GM19438 (cell line): ENCODE measurements at regions not wholly inside any gene's neighbourhood (a gene's known extent, or its start where the extent isn't known, plus 50 kb on each side); places are given as distances from the start of the nearest gene placed in this dataset.
A peak's percentile ranks its signal among the peaks of the same experiment; 100 is the strongest.

Source experiments
- ATAC-seq: cut with Tn5 transposase; IDR thresholded peaks from one replicate; pipeline ENCODE4 v1.9.1; 2021; ENCODE audit warnings: low read depth; ENCODE audit not compliant: unreplicated experiment

DNA sequence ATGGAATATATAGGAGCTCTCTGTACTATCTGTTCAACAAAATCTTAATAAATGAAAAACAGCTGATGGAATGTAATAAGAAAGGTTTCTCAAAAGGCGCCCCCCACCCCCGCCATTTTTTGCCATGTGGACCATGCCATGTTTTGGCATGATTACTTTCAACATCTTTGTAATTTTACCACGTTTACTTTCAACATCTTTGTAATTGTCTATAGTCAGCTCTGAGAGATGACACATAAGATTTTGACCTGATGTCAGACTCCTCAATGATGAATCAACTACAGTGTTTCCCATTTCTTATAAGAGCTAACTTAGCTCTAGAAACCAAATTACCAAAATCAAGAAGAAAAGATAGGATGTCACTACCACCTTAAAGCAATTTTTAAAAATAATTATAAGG lies 144.9 kb upstream of the AHR start:
- ATAC-seq, result no peak

DNA sequence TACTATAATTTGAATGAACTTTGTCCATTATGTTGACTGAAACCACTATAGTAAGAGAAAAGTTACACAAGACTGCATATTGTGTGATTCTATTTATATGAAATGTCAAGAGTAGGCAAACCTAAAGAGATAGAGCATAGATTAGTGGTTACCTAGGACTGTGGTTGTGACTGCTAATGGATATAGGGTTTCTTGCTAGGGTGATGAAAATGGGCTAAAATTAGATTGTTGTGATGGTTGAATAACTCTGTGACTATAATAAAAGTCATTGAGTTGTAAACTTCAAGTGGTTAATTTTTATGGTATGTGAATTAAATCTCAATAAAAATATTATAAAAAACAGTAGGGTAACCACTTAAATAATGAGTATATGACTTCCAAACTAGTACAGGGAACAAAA lies 142.9 kb upstream of the AHR start:
- no peak for ATAC-seq

DNA sequence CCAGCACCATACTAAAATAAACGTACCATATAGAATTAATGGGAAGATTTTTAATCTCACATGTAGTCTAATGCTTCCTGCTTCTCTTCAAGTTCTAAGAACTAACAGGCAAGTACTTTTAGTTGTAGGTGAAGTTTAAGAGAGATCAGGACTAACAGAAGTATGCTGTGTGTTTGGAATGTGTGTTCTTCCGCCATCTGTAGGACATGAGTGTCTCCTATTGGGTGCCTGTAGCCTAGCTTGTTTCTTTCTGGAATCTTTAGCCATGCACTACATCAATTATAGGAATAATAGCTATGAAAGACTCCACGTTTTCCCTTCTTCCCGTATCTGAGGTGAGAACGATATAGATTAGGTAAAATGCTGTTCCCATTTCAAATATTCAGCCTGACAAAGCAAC lies 140.2 kb upstream of the AHR start:
- ATAC-seq, result no peak

DNA sequence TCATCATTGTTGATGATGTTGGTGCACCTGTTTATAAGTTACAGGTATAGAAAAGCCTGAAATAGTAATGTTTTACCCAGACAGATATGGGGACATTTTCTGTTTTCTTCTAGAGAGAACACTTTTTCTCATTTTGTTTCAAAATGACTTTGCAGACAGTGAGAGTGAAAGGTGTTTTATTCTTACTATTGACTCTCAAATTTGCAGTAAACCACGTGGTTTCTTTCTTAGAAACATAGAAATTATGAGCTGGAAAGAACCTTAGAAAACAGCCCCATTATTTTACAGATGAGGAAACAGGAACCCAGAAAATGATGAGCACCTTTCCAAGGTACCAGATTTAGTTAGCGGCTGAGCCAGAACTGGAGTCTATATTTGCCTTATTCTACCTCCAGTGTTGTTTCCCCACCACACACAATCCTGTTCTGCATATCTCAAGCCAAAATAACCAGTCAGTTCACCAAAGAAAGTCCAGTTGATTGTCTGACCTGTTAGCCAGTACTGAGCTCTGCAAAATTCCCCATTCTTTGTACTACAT lies 138.9 kb upstream of the AHR start:
- ATAC-seq, result peak; percentile 81

DNA sequence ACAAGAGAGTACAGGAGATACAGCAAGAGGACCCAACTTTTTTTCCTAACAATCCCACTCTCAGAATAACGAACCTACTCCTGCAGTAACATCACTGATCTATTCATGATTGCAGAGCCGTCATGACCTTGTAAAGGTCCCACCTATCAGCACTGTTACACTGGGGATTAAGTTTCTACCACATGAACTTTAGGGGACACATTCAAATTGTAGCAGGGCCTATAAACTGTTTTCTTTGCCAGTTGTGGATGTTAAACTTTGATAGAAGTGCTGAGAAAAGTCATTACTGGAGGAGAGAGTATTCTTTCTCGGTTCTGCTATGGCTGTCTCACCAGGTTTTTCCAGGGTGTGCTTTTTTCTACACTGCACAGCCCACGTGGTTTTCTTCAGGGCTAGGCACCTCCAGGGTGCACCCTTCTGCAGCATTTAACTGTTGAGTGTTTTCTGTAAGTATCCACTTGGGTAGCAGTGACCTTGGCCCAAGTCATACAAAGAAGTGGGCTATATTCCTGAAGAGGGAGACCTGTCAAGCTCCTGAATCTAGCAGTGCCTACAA lies 131.6 kb upstream of the AHR start:
- ATAC-seq, result peak; percentile 88

DNA sequence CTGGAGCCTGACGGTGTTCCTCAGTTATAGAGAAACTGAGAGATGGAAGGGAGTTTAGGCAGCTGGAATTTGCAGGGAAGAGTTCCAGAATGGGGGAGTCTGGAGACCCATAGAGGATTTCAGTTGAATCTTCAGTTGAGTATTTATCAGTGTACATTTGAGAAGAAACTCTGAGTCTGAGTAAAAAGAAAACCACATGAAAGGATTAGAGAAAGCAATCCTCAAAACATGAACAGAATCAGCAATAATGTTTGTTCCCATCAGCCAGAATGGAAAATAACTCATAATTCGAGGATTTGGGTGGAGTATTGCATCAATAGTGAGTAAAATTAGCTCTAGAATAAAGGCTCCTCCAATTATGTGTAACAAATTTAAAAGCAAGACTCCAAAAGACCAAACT lies 130.0 kb upstream of the AHR start:
- no peak for ATAC-seq

DNA sequence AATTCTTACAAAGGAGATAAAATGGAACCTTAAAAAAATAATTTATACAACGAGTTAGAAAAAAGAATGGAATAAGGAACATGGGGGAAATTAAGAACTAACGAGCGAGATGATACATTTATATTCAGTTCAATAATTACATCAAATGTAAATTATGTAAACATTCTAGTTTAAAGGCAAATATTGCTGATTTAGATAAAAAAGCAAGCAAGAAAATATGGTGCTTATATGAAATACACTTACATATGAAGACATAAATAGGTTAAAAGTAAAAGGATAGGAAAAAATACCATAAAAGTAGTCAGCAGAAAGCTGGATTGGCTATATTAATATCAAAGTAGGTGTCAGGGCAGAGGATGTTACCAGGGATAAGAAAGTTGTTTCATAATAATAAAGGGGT lies 127.0 kb upstream of the AHR start:
- no peak for ATAC-seq

DNA sequence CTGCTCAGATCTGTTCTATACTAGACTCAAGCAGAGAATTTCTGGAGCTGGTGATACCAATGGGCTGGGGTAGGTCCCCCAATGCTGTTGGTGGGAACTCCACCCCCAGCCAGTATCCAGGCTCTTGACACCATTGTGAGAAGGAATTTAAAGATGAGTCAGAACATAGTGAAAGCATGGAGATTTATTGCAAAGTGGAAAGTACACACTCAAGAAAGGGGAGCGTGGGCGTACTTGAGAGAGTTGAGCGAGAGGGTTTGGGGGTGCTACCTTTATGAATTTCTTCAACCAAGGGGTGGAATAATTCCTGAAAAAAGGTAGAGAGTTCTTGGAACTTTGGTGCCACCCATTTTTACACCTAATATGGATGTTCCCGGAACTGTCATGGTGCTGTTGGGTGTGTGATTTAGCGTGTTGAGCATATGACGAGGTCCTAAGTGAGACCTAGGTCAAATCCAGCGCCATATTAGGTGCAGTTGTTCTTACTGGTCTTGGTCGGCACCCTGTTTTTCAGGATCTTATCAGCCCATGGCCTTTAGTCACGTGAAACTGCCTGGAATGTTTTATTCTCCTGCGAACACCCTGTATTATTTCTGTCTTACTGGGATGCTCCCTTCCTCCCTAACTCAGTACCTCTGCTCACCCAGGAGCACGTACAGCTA lies 122.0 kb upstream of the AHR start:
- no peak for ATAC-seq

DNA sequence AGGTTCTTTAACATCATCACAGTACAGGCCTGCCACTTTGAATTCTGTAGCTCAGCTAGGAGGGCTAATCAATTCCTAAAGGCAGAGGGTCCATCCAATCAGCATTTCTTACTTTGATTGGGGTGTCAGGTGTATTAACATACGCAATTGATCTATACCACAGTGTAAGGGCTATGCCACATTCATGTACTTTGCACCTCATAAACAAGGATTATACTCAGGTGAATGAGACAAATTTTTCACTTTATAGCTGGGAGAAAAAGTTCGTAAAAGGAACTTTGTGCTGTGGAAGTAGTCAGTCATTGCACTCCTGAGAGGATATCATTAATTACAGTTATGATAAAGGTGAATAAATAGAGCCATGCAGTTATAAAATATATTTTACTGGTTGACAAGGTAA lies 119.9 kb upstream of the AHR start:
- no peak for ATAC-seq

DNA sequence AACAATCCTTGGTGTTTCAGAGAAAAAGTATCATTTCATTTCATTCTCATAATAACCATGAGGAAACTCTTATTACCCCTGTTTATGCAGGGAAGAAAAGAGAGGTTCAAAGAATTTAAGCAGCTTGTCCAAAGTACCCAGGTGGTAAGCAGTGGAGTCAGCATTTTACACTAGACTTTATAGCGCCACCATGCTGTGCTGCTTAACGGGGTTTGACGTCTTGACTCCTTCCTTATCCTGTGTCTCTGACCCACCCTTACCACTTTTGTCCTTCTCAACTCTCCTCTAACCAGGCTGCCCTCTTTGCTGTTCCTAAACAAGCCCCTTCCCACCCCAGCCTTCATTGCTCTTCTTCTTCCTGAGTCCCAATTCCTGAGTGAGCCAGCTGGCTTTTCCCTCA lies 117.0 kb upstream of the AHR start:
- no peak for ATAC-seq

DNA sequence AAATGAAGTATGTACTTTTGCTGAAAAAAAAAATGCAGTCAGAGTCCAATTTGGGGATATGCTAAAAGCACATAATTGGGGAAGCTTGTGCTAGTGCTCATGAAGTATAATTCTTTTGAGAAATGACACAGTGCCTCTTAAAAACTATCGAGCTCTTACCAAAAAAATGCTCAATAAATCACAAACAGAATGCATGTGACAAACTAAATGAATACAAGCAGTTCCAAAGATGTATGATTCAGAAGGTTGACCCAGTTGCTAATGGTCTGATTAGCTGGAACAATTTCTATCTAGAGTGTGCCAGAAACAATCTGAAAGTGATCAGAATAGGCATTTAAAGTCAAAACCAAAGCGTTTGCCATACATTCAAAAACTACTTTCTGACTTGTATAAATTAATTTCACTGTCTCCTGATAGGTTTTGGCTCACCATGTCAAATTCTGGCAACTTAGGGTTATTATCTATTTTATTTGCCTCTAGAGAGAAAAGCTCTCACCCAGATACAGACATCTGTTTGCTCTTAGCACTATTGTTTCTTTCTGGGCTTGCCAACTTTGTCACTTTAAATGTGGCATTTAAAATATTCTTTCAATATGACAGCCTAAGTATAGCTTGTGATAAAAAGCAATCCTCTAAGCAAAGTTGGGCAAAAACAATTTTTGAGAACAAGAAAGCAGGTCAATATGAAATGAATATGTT lies 114.7 kb upstream of the AHR start:
- ATAC-seq, result no peak

DNA sequence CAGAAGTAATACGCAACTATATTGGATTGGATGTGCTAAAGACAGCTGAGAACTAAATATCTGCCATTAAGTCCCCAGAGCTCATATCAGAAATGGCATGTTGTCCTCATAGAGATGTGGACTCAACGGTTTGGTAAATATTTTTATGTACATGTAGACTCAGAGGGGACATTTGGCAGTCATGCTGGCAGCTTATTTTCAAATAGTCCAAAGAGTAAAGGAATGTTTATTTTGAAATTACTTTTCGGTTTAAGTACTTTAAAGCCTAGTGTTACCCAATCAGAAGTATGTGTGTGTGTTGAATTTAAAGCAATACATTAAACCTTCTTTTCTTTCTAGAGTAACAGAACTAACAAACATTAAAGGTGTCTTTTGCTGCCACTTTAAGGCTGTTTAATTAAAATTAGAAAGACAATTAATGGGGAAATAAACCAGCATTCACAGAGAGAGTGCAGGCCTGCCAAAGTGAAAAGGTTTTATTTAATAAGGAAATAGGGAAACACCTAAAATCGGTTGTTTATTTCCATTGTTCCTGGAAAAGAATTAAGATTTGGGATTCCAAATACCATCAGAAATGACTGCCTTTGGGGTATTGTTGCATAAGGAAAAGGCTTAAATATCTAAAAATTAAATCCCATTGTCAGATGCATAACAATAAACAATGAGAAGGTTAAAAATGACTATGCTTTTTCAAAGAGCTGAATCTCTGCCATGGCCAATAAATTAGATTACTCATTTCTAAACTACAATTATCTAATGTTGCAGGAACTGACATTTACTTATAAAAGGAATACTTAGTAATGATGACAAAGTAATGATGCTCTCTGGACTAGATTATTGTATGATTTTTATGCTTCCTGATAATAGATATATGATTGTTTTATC lies 113.4 kb upstream of the AHR start:
- ATAC-seq, result peak; percentile 19

DNA sequence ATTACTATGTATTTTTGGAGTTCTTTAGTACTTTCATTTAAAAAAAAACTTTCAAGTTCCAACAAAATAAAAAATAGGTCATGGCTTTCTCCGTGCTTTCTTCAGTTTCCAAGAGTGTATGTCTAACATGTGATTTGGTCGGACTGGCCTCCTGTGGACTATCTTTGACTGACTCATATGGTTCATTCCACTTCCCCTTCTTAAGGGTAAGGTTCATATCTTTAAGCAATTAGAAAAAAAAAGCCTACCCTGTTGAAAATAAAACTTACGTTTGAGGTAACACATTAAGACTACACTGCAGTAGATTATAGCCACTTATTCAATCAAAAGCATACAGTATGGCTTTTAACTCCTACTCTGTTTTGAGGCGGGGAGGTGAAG lies 112.8 kb upstream of the AHR start:
- peak; percentile 98 for ATAC-seq

DNA sequence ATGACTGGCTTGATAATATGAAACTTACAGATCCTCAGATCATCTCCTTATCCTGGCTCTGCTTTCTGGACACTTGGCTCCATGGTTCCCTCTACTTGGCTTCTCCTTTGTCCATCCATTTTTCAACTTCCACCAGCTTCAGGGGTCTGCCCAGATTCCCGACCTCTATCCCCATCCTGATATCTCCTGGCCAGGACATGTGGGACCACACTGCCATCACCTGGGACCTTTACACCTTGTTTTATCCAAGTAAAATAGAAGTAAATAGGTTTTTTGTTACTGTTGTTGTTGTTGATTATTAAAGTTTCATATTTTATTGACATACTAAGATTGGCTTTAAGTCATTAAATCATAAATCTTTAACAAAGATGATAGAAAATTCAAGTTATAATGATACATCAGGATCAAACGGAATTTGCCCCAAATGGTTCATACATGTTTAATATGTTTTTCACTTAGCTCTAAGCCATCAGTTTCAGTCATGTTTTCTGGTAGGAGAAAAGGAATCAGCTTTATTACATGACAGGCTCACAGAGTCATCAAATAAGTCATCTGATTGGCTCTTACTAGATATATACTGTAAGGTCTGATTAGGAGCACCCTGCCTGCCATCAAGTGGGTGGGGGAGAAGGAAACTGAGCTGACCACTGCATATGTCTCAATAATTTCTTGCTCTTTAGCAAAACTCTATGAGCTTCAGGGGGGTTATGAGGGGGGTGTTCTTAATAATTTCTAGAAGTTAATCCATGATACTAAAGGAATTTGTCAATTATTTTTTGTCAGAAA lies 111.5 kb upstream of the AHR start:
- ATAC-seq, result no peak

DNA sequence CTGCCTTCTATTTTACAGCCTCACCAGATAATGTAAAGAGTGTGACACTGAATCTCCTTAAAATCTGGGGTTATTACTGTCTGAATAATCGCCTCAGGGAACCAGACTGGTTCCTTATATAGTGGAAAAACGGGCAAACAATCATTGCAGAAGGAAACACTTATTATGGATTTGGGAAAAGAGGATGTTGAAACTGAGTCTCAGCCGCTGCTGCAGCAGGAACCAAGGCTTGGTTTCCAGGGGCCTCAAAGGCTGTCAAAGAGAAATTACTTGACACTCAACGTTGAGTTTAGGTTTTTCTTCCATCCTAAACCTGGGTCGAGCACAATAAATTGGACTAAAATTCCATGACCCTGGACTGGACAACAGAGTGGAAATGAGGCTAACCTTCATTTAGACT lies 103.8 kb upstream of the AHR start:
- no peak for ATAC-seq

DNA sequence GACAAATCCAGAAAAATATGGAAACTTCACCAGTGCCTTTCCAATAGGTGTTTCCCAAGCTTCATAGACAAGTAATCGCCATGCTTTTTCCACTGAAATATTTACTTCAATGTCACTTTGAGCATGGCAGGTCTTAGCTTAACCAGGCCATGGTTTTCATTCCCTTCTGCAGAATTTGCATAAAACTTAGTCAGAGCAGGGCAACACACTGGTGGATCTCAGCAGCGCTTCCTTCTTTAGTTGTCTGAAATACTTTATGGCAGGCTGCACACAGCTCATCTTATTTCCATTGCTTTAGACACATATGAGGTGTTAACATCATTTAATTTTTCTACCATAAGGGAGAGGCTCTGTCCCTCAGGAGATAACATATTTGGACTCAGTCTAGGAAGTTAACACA lies 102.9 kb upstream of the AHR start:
- peak; percentile 65 for ATAC-seq

DNA sequence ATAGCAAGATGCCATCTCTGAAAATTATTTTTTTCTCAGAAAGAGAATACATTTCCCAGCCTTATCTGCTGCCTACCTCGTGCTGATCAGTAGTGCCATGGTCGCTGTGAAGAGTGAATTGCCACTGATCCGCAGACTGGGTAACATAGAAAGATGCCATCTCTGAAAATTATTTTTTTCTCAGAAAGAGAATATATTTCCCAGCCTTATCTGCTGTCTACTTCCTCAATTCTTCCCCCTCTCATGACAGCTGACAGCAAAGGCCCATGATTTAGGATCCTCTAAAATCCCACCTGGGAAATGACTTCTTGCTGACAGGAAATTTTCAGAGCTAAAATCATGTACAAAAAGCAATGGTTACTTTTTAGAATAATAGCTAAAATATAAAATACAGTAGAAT lies 92.5 kb upstream of the AHR start:
- ATAC-seq, result no peak

DNA sequence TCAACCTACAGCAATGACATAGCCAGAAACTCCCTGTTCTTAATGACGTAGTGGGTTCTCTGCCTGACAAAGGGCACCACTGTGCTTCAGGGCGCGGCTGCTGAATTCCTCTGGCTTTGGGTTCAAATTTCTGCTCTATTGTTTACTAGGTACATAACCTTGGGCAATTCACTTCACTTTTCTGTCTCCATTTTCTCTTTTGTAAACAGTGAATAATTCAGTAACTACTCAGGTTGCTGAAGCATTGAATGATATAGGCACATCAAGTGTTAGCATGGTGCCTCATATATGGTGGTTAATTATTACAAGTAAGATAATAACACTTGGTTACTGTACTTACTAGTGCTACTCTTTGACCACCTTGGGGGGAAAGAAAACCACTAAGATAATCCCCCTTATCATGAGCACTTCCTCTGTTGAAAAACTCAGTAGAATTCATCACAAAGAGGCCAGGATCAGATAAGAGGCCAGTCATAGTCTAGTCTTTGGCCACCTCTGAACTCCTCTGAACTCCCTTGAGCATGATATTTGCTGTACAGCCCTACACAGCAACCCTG lies 92.0 kb upstream of the AHR start:
- no peak for ATAC-seq

DNA sequence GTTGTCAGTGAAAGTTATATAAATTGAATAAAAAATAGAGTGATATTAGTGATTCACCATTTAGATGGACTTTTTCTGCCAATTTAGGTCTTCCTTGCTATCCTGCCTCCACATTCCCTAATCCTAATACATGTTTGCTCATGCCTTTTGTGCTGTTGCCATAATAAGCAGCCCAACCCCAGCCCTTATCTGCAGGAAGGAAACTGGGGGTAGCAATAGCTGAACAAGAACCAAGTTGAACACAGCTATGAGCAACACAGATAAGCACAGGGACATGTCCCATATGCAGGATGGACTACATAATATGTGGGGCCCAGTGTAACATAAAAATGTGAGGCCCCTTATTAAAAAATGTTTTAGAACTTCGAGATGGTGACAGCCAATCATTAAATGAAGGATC lies 91.2 kb upstream of the AHR start:
- no peak for ATAC-seq

DNA sequence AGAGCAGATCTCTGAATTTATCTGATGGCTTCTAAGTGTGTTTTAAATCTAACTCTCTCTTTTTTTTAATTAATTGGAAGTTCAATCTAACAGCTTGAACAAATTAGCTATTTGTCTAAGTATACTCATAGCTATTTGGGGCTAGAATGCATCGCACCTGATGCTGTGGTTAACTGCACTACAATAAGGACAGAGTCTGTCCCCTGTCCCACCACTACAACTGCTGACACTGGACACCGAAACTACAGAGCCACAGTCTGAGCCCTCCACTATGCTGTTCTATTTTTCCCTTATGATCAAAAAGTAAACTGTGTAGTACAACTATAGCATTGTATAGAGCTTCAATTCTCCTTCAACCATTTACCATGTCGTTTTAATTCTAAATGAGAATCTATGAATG lies 89.4 kb upstream of the AHR start:
- no peak for ATAC-seq
